Cardiac muscle cell (in vitro differentiated cells and primary cell): ENCODE measurements at regions not wholly inside any gene's neighbourhood (a gene's known extent, or its start where the extent isn't known, plus 50 kb on each side); places are given as distances from the start of the nearest gene placed in this dataset.

Experiments used
- DNase-seq, 2 donors: peaks; one replicate each; pipeline versions ENCODE4 v3.0.0 to v3.0.0-alpha.2; 2010 to 2017; ENCODE audit warnings: low read depth in 1 of 2, low spot score in 1 of 2
- H3K27ac ChIP-seq: fragments of 200-600 bp; sonication (generic); 2 replicates; pipeline ENCODE4 v1.5.1; 2016
- H3K27me3 ChIP-seq: fragments of 200-600 bp; sonication (generic); 2 replicates; pipeline ENCODE4 v1.6.0; 2016; ENCODE audit warnings: control low read depth
- H3K36me3 ChIP-seq: fragments of 200-600 bp; sonication (generic); 2 replicates; pipeline ENCODE4 v1.5.1; 2016; ENCODE audit warnings: control low read depth
- H3K4me1 ChIP-seq: fragments of 200-600 bp; sonication (generic); 2 replicates; pipeline ENCODE4 v1.8.1; 2017; ENCODE audit warnings: low read depth, mild to moderate bottlenecking, mixed run types
- H3K4me3 ChIP-seq: fragments of 200-600 bp; sonication (generic); 2 replicates; pipeline ENCODE4 v1.5.1; 2016; ENCODE audit warnings: mild to moderate bottlenecking
- H3K9me3 ChIP-seq: fragments of 200-600 bp; sonication (generic); 2 replicates; pipeline ENCODE4 v1.5.1; 2017; ENCODE audit warnings: low read depth, mild to moderate bottlenecking, control low read depth
- TF ChIP-seq, protein P1 (sequence below): IDR thresholded peaks from 2 replicates; pipeline ENCODE4 v1.5.1; 2012; ENCODE audit warnings: low read depth, mild to moderate bottlenecking, low read length

DNA sequence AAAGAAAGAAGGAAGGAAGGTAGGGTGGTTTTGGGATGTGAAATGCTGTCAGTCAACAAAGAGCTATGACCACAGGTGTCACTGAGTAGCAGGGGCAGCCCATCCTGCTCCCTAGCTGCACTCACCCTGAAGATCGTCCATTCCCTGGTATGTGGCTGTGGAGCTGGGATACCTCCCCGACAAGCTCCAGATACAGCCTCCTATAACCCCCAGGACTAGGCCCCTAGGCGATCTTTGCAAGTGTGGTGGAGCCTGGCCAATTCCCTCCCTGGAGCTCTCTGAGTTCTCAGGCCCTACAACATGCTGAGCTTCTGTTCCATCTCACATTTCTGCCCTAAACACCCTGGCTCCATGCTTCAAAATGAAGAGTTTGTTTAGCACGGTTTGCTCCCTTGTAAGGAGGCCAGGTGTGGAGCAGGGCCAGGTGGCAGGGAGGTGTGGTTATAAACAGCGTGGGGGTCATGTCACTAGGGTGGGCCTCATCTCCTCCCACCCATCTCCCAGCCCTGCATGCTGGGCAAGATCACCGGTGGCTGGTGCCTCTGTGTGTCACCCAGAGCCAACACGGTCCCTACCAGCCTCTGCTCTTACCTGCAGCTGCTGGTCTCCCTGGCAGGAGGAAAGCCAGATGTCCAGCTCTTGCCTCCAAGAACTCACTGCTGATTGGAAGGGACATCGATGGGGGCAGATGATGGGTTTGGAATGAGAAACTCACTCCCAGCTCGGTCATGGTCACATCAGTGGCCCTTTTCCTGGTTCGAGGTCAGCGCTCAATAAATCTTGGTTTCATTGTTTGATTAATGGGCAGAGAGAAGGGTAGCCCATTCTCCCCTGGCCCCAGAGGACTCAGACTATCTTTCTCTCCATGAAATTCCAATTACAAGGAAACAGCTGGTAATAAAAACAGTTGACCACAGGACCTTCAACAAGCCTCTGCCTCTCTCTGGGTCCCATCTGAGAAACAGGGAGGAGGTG is 511.0 kb upstream of the CDH5 start:
- Histone ChIP-seq H3K4me3 (no peak overlapping the region), H3K27ac (no peak overlapping the region), H3K36me3 (no peaks in the 10 kb centered on the region), H3K27me3 (no peaks in the 10 kb centered on the region), H3K9me3 (no peaks in the 10 kb centered on the region), H3K4me1 (no peaks in the 10 kb centered on the region)
- DNase-seq: no peak
- TF ChIP-seq, protein P1, sequence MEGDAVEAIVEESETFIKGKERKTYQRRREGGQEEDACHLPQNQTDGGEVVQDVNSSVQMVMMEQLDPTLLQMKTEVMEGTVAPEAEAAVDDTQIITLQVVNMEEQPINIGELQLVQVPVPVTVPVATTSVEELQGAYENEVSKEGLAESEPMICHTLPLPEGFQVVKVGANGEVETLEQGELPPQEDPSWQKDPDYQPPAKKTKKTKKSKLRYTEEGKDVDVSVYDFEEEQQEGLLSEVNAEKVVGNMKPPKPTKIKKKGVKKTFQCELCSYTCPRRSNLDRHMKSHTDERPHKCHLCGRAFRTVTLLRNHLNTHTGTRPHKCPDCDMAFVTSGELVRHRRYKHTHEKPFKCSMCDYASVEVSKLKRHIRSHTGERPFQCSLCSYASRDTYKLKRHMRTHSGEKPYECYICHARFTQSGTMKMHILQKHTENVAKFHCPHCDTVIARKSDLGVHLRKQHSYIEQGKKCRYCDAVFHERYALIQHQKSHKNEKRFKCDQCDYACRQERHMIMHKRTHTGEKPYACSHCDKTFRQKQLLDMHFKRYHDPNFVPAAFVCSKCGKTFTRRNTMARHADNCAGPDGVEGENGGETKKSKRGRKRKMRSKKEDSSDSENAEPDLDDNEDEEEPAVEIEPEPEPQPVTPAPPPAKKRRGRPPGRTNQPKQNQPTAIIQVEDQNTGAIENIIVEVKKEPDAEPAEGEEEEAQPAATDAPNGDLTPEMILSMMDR: no peak

DNA sequence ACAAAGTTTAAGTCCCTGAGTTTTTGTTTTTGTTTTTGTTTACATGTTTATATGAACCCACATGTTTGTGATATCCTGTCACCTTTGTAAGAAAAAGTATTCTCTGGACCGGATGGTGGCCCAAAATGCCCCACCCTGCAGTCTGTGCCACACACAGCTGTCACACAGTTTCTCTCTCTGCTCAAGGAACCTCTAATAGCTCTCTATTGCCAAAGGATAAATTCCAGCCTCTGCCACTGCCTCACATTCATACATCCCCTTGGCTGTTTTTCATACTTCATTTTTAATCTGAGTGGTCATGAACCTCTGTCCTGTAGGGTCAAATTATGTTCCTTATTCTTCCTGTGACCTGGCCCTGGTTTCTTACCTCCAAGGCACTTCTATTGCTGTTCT is 520.3 kb upstream of the CDH5 start:
- DNase-seq: no peak
- H3K9me3 ChIP-seq: no peaks in the 10 kb centered on the region
- H3K27ac ChIP-seq: no peak overlapping the region
- TF ChIP-seq, protein P1: no peak
- H3K4me3 ChIP-seq: no peak overlapping the region
- H3K27me3 ChIP-seq: no peaks in the 10 kb centered on the region
- H3K4me1 ChIP-seq: no peaks in the 10 kb centered on the region
- no peaks in the 10 kb centered on the region for H3K36me3 ChIP-seq

GRCh38 chr16:65845466-65846209 is 520.9 kb upstream of the CDH5 start:
- Histone ChIP-seq H3K4me3 (no peak overlapping the region), H3K27ac (no peak overlapping the region), H3K27me3 (no peaks in the 10 kb centered on the region), H3K36me3 (no peaks in the 10 kb centered on the region), H3K4me1 (no peaks in the 10 kb centered on the region), H3K9me3 (no peaks in the 10 kb centered on the region)
- TF ChIP-seq, protein P1: no peak
- peak in 1 of 2 donors; percentile 19 for DNase-seq

- Histone ChIP-seq H3K36me3 (no peaks in the 10 kb centered on the region), H3K27ac (no peak overlapping the region), H3K9me3 (no peaks in the 10 kb centered on the region), H3K4me1 (no peaks in the 10 kb centered on the region), H3K4me3 (no peak overlapping the region), H3K27me3 (no peaks in the 10 kb centered on the region)
- TF ChIP-seq, protein P1: no peak
- no peak for DNase-seq
These were observed 522.5 kb upstream of the CDH5 start for GRCh38 chr16:65843941-65844340.

- Histone ChIP-seq H3K4me1 (no peaks in the 10 kb centered on the region), H3K36me3 (no peaks in the 10 kb centered on the region), H3K9me3 (no peaks in the 10 kb centered on the region), H3K27ac (no peak overlapping the region), H3K4me3 (no peak overlapping the region), H3K27me3 (no peaks in the 10 kb centered on the region)
- no peak for DNase-seq
- TF ChIP-seq, protein P1: no peak
These were observed 524.4 kb upstream of the CDH5 start for GRCh38 chr16:65842067-65842466.
